ENCODE measurements at regions not wholly inside any gene's neighbourhood (a gene's known extent, or its start where the extent isn't known, plus 50 kb on each side); places are given as distances from the start of the nearest gene placed in this dataset.

DNA sequence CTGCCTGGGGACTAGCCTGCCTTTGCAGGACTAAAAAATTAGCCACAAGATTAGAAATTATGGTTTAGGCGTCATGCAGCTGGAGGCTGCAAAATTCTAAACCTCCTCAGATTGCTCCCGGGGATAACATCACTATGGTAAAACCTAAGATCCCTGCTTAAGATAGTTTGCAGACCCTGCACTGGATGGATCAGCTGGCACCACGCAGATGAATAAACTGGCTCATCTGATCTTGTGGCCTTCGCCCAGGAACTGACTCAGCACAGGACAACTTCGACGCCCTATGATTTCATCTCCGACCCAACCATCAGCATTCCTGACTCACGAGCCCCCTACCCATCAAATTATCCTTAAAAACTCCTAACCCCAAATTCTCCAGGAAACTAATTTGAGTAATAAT is 482.4 kb downstream of the SPRY1 start:
- TF ChIP-seq, protein P1, sequence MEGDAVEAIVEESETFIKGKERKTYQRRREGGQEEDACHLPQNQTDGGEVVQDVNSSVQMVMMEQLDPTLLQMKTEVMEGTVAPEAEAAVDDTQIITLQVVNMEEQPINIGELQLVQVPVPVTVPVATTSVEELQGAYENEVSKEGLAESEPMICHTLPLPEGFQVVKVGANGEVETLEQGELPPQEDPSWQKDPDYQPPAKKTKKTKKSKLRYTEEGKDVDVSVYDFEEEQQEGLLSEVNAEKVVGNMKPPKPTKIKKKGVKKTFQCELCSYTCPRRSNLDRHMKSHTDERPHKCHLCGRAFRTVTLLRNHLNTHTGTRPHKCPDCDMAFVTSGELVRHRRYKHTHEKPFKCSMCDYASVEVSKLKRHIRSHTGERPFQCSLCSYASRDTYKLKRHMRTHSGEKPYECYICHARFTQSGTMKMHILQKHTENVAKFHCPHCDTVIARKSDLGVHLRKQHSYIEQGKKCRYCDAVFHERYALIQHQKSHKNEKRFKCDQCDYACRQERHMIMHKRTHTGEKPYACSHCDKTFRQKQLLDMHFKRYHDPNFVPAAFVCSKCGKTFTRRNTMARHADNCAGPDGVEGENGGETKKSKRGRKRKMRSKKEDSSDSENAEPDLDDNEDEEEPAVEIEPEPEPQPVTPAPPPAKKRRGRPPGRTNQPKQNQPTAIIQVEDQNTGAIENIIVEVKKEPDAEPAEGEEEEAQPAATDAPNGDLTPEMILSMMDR (IDR thresholded peaks at IDR 0.05; ENCODE audit: low read depth, low read length, poor library complexity, severe bottlenecking) = no peak
- no peak for TF ChIP-seq EZH2phosphoT487 (IDR thresholded peaks at IDR 0.05; ENCODE audit: borderline replicate concordance, low read length)

All from DOHH2 (cell line).